H9 (cell line): ENCODE measurements at regions not wholly inside any gene's neighbourhood (a gene's known extent, or its start where the extent isn't known, plus 50 kb on each side); places are given as distances from the start of the nearest gene placed in this dataset.

ENCODE experiments used
- DNase-seq: peaks from one replicate; pipeline ENCODE4 v3.0.0-alpha.2; 2017
- H2AFZ ChIP-seq: one replicate; pipeline ENCODE4 v1.6.1; 2013; ENCODE audit warnings: mild to moderate bottlenecking, low read length, control low read depth, moderate library complexity
- H2AK5ac ChIP-seq: 2 replicates; pipeline ENCODE4 v1.6.1; 2013; ENCODE audit warnings: low read length, control low read depth, mixed read lengths; ENCODE audit not compliant: insufficient read length
- H2BK120ac ChIP-seq: one replicate; pipeline ENCODE4 v1.6.1; 2013; ENCODE audit warnings: low read depth, mild to moderate bottlenecking, low read length, control low read depth, inconsistent platforms; ENCODE audit not compliant: poor library complexity, severe bottlenecking
- H2BK12ac ChIP-seq: 2 replicates; pipeline ENCODE4 v1.6.1; 2013; ENCODE audit warnings: low read length, control low read depth, mixed read lengths, low read depth; ENCODE audit not compliant: insufficient read length
- H2BK15ac ChIP-seq: 2 replicates; pipeline ENCODE4 v1.6.1; 2013; ENCODE audit warnings: low read depth, low read length, control low read depth
- H2BK20ac ChIP-seq: one replicate; pipeline ENCODE4 v1.6.1; 2013; ENCODE audit warnings: low read depth, mild to moderate bottlenecking, low read length, control low read depth, inconsistent platforms; ENCODE audit not compliant: poor library complexity, severe bottlenecking
- H2BK5ac ChIP-seq: 2 replicates; pipeline ENCODE4 v1.6.1; 2013; ENCODE audit warnings: low read length, control low read depth, mixed read lengths; ENCODE audit not compliant: insufficient read length
- H3K14ac ChIP-seq: 2 replicates; pipeline ENCODE4 v1.6.1; 2013; ENCODE audit warnings: low read length, control low read depth; ENCODE audit not compliant: insufficient read depth
- H3K18ac ChIP-seq: 2 replicates; pipeline ENCODE4 v1.6.1; 2013; ENCODE audit warnings: low read depth, mild to moderate bottlenecking, mixed read lengths, low read length, control low read depth; ENCODE audit not compliant: insufficient read length
- H3K23ac ChIP-seq: 2 replicates; pipeline ENCODE4 v1.6.1; 2013; ENCODE audit warnings: low read length, control low read depth, mixed read lengths, low read depth; ENCODE audit not compliant: insufficient read length
- H3K23me2 ChIP-seq: 2 replicates; pipeline ENCODE4 v1.6.1; 2013; ENCODE audit warnings: low read depth, mild to moderate bottlenecking, mixed read lengths, low read length, control low read depth; ENCODE audit not compliant: insufficient read length, poor library complexity, severe bottlenecking
- H3K27ac ChIP-seq: 2 replicates; pipeline ENCODE4 v1.5.1; 2013; ENCODE audit warnings: low read length, control low read depth, mixed read lengths, low read depth; ENCODE audit not compliant: insufficient read length
- H3K27me3 ChIP-seq: 2 replicates; pipeline ENCODE4 v1.6.1; 2013; ENCODE audit warnings: low read length, control low read depth, inconsistent platforms; ENCODE audit not compliant: insufficient read depth
- H3K4ac ChIP-seq: 2 replicates; pipeline ENCODE4 v1.6.1; 2013; ENCODE audit warnings: low read depth, mild to moderate bottlenecking, control low read depth, inconsistent platforms, low read length, moderate library complexity
- H3K4me1 ChIP-seq: 2 replicates; pipeline ENCODE4 v1.6.1; 2013; ENCODE audit warnings: low read length, control low read depth, inconsistent platforms; ENCODE audit not compliant: insufficient read depth
- H3K4me2 ChIP-seq: 2 replicates; pipeline ENCODE4 v1.6.1; 2013; ENCODE audit warnings: low read length, control low read depth, mixed read lengths; ENCODE audit not compliant: insufficient read length, insufficient read depth
- H3K56ac ChIP-seq: 2 replicates; pipeline ENCODE4 v1.6.1; 2013; ENCODE audit warnings: low read depth, mild to moderate bottlenecking, mixed read lengths, low read length, control low read depth; ENCODE audit not compliant: insufficient read length
- H3K79me1 ChIP-seq: 2 replicates; pipeline ENCODE4 v1.6.1; 2013; ENCODE audit warnings: low read depth, mild to moderate bottlenecking, moderate library complexity, low read length, control low read depth, inconsistent platforms; ENCODE audit not compliant: insufficient read depth, poor library complexity, severe bottlenecking
- H3K79me2 ChIP-seq: 2 replicates; pipeline ENCODE4 v1.6.1; 2013; ENCODE audit warnings: low read length, control low read depth, inconsistent platforms; ENCODE audit not compliant: insufficient read depth
- H3K9ac ChIP-seq: 2 replicates; pipeline ENCODE4 v1.6.1; 2013; ENCODE audit warnings: low read length, control low read depth, mixed read lengths; ENCODE audit not compliant: insufficient read length; ENCODE audit errors: extremely low read depth
- H3K9me3 ChIP-seq: one replicate; pipeline ENCODE4 v1.6.1; 2013; ENCODE audit warnings: low read depth, low read length, inconsistent platforms; ENCODE audit not compliant: control insufficient read depth
- H3T11ph ChIP-seq: one replicate; pipeline ENCODE4 v1.6.1; 2013; ENCODE audit warnings: mild to moderate bottlenecking, low read length, control low read depth, inconsistent platforms
- H4K20me1 ChIP-seq: one replicate; pipeline ENCODE4 v1.6.1; 2013; ENCODE audit not compliant: control insufficient read depth, insufficient read length, insufficient read depth
- H4K5ac ChIP-seq: 2 replicates; pipeline ENCODE4 v1.6.1; 2013; ENCODE audit warnings: low read depth, mild to moderate bottlenecking, mixed read lengths, low read length, control low read depth; ENCODE audit not compliant: insufficient read length
- H4K8ac ChIP-seq: replicated peaks from 2 replicates; pipeline ENCODE4 v1.6.1; 2013; ENCODE audit warnings: low read length, control low read depth, mixed read lengths, low read depth; ENCODE audit not compliant: insufficient read length
- H4K91ac ChIP-seq: 2 replicates; pipeline ENCODE4 v1.6.1; 2013; ENCODE audit warnings: low read depth, mild to moderate bottlenecking, moderate library complexity, mixed read lengths, low read length, control low read depth; ENCODE audit not compliant: insufficient read length
- H3K27ac Mint-ChIP-seq, 3 experiments: 2 replicates in 2 of 3; 3 replicates in 1 of 3; pipeline ENCODE4 v1.8.0; 2020 to 2021; ENCODE audit warnings: mixed read lengths in 3 of 3, mild to moderate bottlenecking in 1 of 3, moderate library complexity in 1 of 3
- H3K27me3 Mint-ChIP-seq: 2 replicates; pipeline ENCODE4 v1.8.0; 2021; ENCODE audit warnings: low read depth, mild to moderate bottlenecking, moderate library complexity, mixed read lengths
- H3K36me3 Mint-ChIP-seq, 3 experiments: 2 replicates in 2 of 3; 3 replicates in 1 of 3; pipeline ENCODE4 v1.8.0; 2020 to 2021; ENCODE audit warnings: low read depth in 3 of 3, mixed read lengths in 3 of 3; ENCODE audit not compliant: insufficient read depth in 1 of 3
- H3K4me1 Mint-ChIP-seq, 2 experiments: 2 replicates each; pipeline ENCODE4 v1.8.0; 2020; ENCODE audit warnings: mixed read lengths in 2 of 2
- H3K4me3 Mint-ChIP-seq, 2 experiments: 2 replicates in 1 of 2; 3 replicates in 1 of 2; pipeline ENCODE4 v1.8.0; 2020 to 2021; ENCODE audit warnings: mild to moderate bottlenecking in 2 of 2, mixed read lengths in 2 of 2, moderate library complexity in 1 of 2
- H3K9me3 Mint-ChIP-seq, 2 experiments: 2 replicates in 1 of 2; 3 replicates in 1 of 2; pipeline ENCODE4 v1.8.0; 2020; ENCODE audit warnings: mild to moderate bottlenecking in 2 of 2, mixed read lengths in 2 of 2, moderate library complexity in 1 of 2
- WGBS: extraction: QIAGEN DNeasy Blood & Tissue Kit; methylation state at CpG from one replicate; pipeline ENCODE4 v1.1.7; 2013; ENCODE audit warnings: missing lambda C conversion rate, low lambda C conversion rate, mixed read lengths; ENCODE audit not compliant: insufficient read length; ENCODE audit errors: extremely low coverage; 5-methylcytosine and 5-hydroxymethylcytosine counted together
- TF ChIP-seq, protein P1 (sequence below): fragments of 200-600 bp; sonication (generic); conservative IDR thresholded peaks from 3 replicates; pipeline ENCODE4 v1.8.0; 2021; ENCODE audit warnings: antibody characterized with exemption, mild to moderate bottlenecking

DNA sequence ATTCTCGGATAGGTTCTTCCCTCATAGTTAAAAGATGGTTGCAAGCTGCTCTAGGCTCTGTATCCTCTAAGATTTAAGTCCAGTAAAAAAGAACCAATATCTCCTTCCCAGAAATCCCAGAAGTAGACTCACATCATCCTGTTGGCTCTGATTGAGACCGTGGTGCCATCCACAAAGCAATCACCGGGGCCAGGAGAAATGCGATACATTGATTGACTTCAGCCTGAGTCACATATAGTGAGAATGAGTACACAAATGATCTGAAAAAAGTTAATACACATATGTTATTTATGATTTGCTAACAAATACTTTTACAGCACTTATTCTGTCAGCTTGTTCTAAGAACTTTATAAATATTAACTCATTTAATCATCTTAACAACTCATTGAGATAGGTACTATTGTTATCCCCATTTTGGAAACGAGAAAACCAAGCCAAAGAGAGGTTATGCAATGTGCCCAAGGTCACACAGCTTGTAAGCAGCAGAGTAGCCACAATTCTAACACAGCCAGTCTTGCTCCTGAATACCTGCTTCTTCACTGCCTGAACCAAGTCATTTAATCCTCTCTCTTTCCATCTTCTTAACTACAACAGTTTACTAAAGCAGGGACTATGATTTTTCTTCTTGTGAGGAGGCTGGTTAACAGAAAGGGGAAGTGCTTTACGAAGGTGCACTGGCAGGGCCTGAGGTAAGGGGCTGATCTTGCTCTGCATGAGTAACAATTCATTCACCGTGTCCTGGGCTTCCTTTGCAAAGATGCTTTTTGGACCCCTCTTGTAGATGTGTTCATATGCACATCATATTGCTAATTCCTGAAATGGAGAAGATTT, 177.0 kb downstream of the REEP3 start:
- Histone ChIP-seq H4K5ac (no peak overlapping the region), H2BK120ac (no peak overlapping the region), H3K23me2 (no peaks in the 10 kb centered on the region), H3K27me3 (no peaks in the 10 kb centered on the region), H3K4me1 (peaks cover 5% of the 10 kb centered on the region), H2BK5ac (no peak overlapping the region), H3K79me2 (no peaks in the 10 kb centered on the region), H4K20me1 (no peaks in the 10 kb centered on the region), H3K79me1 (no peaks in the 10 kb centered on the region), H2BK12ac (no peak overlapping the region), H3K4me2 (no peak overlapping the region), H2AK5ac (no peak overlapping the region), H2AFZ (no peak overlapping the region), H3K9me3 (no peaks in the 10 kb centered on the region), H3K4ac (no peak overlapping the region), H4K8ac (no peak overlapping the region), H2BK20ac (no peak overlapping the region), H3K56ac (no peak overlapping the region), H3K9ac (no peak overlapping the region), H3K27ac (no peak overlapping the region), H3K23ac (no peak overlapping the region), H4K91ac (no peak overlapping the region), H3K14ac (no peak overlapping the region), H2BK15ac (no peak overlapping the region), H3K18ac (no peak overlapping the region), H3T11ph (no peak overlapping the region)
- Mint-ChIP-seq H3K27me3 (no peaks in the 10 kb centered on the region), H3K9me3 (peaks cover 8 to 11% of the 10 kb centered on the region in 2 experiments), H3K27ac (no peak overlapping the region), H3K4me1 (peaks cover 7 to 10% of the 10 kb centered on the region in 2 experiments), H3K36me3 (peaks cover 8 to 17% (median 10%) of the 10 kb centered on the region in 3 experiments; a peak in 6 of 7 replicates), H3K4me3 (no peak overlapping the region)
- no peak for DNase-seq
- WGBS, result no CpG with 5 or more reads among the region's 7 CpGs
- TF ChIP-seq, protein P1, sequence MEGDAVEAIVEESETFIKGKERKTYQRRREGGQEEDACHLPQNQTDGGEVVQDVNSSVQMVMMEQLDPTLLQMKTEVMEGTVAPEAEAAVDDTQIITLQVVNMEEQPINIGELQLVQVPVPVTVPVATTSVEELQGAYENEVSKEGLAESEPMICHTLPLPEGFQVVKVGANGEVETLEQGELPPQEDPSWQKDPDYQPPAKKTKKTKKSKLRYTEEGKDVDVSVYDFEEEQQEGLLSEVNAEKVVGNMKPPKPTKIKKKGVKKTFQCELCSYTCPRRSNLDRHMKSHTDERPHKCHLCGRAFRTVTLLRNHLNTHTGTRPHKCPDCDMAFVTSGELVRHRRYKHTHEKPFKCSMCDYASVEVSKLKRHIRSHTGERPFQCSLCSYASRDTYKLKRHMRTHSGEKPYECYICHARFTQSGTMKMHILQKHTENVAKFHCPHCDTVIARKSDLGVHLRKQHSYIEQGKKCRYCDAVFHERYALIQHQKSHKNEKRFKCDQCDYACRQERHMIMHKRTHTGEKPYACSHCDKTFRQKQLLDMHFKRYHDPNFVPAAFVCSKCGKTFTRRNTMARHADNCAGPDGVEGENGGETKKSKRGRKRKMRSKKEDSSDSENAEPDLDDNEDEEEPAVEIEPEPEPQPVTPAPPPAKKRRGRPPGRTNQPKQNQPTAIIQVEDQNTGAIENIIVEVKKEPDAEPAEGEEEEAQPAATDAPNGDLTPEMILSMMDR, result no peak
